GM12891 (cell line): ENCODE measurements at regions not wholly inside any gene's neighbourhood (a gene's known extent, or its start where the extent isn't known, plus 50 kb on each side); places are given as distances from the start of the nearest gene placed in this dataset.

Experiments used
- POLR2A ChIP-seq: IDR thresholded peaks from 2 replicates; pipeline ENCODE4 v1.6.1; 2011; ENCODE audit warnings: low read depth, low read length, control low read depth
- POLR2AphosphoS5 ChIP-seq: IDR thresholded peaks from 2 replicates; pipeline ENCODE4 v1.6.1; 2011; ENCODE audit warnings: low read depth, low read length, control low read depth
- POU2F2 ChIP-seq: IDR thresholded peaks from 2 replicates; pipeline ENCODE4 v1.6.1; 2011; ENCODE audit warnings: low read depth, mild to moderate bottlenecking, control low read depth, low read length, moderate library complexity
- SPI1 ChIP-seq: IDR thresholded peaks from 2 replicates; pipeline ENCODE4 v1.6.1; 2011; ENCODE audit warnings: low read depth, low read length, control low read depth
- TAF1 ChIP-seq: IDR thresholded peaks from 2 replicates; pipeline ENCODE4 v1.6.1; 2011; ENCODE audit warnings: low read depth, low read length, control low read depth

- TF ChIP-seq POLR2A (no peak), POLR2AphosphoS5 (no peak), TAF1 (no peak), POU2F2 (no peak), SPI1 (no peak)
Measured at GRCh38 chr7:155217634-155218033, 80.0 kb upstream of the INSIG1 start.
